ELR (cell line): ENCODE measurements at regions not wholly inside any gene's neighbourhood (a gene's known extent, or its start where the extent isn't known, plus 50 kb on each side); places are given as distances from the start of the nearest gene placed in this dataset.
"Not testable (repeated sequence)": the region's sequence is repeated elsewhere in the genome, so short reads cannot be mapped to it uniquely, and the experiment has no call there.

Experiments used
- DNase-seq: peaks from one replicate; pipeline ENCODE4 v3.0.0-alpha.2; 2015; ENCODE audit warnings: low read depth

DNA sequence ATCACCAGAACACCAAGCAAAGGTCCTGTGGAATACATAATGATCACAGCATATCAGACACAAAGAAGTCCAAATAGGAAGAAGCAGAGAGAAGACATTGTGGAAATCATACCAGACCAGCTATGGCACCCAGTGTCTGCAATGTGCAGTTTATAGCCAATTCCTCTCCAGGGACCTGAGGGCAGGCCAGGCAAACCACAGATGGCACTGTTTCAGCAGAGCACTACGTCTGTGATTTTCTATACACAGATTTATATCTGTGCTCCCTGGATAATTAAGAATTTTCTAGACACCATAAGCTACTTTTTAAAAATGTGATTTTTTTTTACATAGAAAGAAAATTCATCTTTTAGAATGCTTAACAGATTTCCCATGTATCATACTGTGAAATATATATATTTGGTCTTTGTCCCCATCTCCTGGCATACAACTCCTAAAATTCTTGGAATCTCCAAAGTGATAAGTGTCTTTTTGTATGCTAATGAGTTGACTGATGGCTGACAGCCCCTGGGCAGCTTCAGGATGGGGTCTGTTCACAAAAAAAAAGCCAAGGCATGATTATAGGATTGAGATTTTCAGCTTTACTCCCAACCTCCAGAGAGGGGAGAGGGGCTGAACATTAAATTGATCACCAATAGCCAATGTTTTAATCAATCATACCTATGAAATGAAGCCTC is 498.1 kb downstream of the SIPA1L2 start:
- no peak for DNase-seq

DNA sequence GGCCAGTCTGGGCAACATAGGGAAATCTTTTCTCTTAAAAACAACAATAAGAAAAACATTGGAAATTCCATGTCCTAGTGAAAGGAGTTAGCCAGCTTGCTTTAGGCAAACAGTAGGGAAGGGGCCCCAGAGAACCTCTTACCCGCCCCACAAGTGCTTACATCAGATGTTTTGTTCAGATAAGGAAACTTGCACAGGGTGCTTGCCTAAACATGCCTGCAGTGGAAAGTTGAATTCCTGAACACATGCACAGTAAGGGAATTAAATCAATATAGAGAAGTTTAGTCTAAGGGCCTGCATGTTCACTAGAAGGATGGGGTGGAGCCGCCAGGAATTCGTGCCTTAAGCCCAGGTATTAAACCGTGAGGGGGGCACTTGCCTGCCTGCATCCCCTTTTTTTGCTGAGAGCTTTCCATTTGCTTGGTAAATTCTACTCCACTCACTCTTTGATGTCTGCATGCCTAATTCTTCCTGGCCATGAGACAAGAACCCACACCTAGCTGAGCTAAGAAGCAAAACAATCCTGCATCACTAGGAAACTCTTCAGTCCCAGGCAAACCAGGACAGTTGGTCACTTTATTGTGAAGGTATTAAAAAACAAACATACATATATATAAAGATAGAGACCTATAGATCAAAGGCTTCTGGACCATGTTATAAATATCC is 499.0 kb downstream of the SIPA1L2 start:
- no peak for DNase-seq

DNA sequence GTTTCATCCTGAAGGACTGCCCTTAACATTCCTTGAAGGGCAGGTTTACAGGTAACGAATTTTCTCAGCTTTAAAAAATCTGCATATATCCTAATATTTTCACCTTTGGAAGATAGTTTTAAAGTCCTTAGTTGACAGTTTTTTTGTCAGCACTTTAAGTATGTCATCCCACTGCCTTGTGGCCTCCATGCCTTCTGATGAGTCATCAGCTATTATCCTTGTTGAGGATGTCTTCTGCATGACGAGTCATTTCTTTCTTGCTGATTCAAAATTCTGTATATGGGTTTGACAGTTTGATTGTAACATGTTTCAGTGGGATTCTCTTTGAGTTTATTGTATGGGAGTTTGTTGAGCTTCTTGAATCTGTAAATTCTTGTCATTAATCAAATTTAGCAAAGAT is 500.6 kb downstream of the DISC1 start:
- peak; percentile 95 for DNase-seq

- peak; percentile 52 for DNase-seq
These were observed 497.4 kb downstream of the DISC1 start for GRCh38 chr1:232123775-232124659.

- DNase-seq, result not testable (repeated sequence)
These were observed 491.3 kb downstream of the DISC1 start for GRCh38 chr1:232117903-232118302.

DNA sequence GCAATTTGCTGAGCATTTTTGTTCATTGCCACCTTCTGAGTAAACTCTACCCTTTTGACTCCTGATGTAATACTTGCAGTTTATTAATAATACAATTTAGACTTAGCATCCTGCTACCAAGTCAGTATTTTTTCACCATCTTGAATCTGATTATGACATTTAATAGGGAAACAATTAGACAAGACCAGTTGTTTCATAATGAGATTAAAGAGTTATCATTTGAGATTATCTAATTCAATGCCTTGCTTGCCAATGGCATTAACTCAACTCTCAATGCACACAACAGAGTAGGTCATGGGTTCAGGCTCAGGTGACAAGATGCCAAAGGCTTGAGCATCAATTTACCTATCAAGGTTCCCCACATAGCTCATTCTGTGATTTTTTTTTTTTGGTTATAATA is 488.4 kb downstream of the DISC1 start:
- DNase-seq, result no peak

GRCh38 chr1:232112076-232112475 is 485.5 kb downstream of the DISC1 start:
- no peak for DNase-seq

- DNase-seq, result no peak
These were observed 485.0 kb downstream of the DISC1 start for GRCh38 chr1:232111611-232112010.

GRCh38 chr1:232110281-232111090 is 483.9 kb downstream of the DISC1 start:
- DNase-seq, result peak; percentile 13

GRCh38 chr1:232109391-232109790 is 482.8 kb downstream of the DISC1 start:
- DNase-seq, result no peak

DNA sequence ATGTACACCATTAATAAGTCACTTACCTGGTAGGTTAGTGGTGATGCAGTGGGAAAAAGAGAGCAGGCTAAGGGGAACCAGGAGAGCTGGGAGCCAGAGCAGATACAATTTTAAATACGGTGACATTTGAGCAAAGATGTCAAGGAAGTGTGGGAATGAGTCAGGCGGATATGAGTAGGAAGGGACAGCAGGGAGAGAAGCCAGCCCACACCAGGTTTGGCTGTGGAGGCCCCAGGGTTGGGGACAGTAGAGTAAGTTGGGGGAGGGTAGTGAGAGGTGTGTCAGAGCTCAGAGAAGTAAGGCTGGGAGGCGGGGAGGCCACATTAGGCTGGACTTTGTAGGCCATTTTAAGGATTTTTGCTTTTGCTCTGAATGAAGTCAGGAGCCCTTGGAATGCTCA is 482.0 kb downstream of the DISC1 start:
- peak; percentile 23 for DNase-seq

- no peak for DNase-seq
These were observed 479.8 kb downstream of the DISC1 start for GRCh38 chr1:232106415-232106814.

DNA sequence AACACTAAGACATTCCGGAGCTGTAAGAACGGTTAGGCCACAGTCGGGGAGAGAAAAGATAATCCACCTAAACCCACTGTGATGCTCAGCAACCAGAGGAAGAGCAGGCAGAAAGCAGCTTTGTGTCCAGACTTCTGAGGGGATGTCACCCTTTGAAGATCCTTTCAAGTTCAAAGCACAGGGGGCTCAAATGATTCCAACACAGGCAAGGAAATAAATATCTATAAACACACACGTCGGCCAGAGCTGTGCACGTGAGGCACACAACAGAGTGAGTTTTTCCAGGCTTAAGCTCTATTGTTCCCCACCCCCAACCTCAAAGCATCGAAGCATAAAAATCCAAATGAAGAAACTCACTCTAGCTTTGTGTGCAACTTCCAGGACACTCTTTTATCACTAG is 479.0 kb downstream of the DISC1 start:
- no peak for DNase-seq

DNA sequence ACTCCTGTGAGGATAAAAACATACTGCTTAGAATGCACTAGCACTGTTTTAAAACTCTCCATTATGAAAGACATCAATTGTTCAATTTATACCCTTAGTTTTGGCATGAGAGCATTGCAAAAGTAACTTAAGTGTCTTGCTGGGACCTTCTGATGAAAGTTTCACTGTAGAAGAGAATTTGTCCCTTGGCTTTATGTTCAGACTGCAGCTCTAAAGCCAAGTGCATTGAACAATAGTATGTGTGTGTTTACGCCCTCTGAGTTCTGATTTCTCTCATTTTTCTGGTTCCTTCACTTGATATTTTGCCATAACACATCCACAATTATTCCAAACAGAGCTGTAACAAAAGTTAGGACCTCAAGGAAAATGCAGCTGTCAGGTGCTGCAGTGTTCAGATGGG is 474.6 kb downstream of the DISC1 start:
- DNase-seq, result no peak

- DNase-seq, result no peak
These were observed 470.2 kb downstream of the DISC1 start for GRCh38 chr1:232096751-232097150.
